ENCODE measurements at regions not wholly inside any gene's neighbourhood (a gene's known extent, or its start where the extent isn't known, plus 50 kb on each side); places are given as distances from the start of the nearest gene placed in this dataset.
A peak's percentile ranks its signal among the peaks of the same experiment; 100 is the strongest.

GRCh38 chr2:2740238-2740775 lies 409.2 kb upstream of the MYT1L start:
- no peaks in the 10 kb centered on the region for H3K79me2 ChIP-seq (ENCODE audit: insufficient read depth, low read length)
- H3K4me1 ChIP-seq (ENCODE audit: insufficient read depth, low read length) = no peaks in the 10 kb centered on the region
- no peaks in the 10 kb centered on the region for H3K36me3 ChIP-seq (ENCODE audit: insufficient read depth, low read length)
- H3K27me3 ChIP-seq (ENCODE audit: insufficient read depth, low read length) = no peaks in the 10 kb centered on the region
- no peak for TF ChIP-seq CTCF (IDR thresholded peaks at IDR 0.05; ENCODE audit: extremely low read depth, low read depth, low read length)
- H3K9me3 ChIP-seq (ENCODE audit: low read depth, low read length) = no peaks in the 10 kb centered on the region
- H3K27ac ChIP-seq (ENCODE audit: low read depth, low read length) = no peak overlapping the region
- DNase-seq (ENCODE audit: insufficient read length, low spot score, missing footprints) = peak; percentile 38
- no peak overlapping the region for H3K4me3 ChIP-seq (ENCODE audit: insufficient read depth, low read length)
- no peak overlapping the region for H3K4me2 ChIP-seq (ENCODE audit: insufficient read depth, low read length)
- no peaks in the 10 kb centered on the region for H4K20me1 ChIP-seq (ENCODE audit: insufficient read depth, low read length)
- no peak overlapping the region for H2AFZ ChIP-seq (ENCODE audit: low read length)

GRCh38 chr2:2739231-2739795 lies 408.2 kb upstream of the MYT1L start:
- DNase-seq (ENCODE audit: insufficient read length, low spot score, missing footprints) = no peak
- Histone ChIP-seq H3K4me2 (ENCODE audit: insufficient read depth, low read length) (no peak overlapping the region), H3K4me3 (ENCODE audit: insufficient read depth, low read length) (no peak overlapping the region), H3K27ac (ENCODE audit: low read depth, low read length) (no peak overlapping the region), H3K79me2 (ENCODE audit: insufficient read depth, low read length) (no peaks in the 10 kb centered on the region), H3K4me1 (ENCODE audit: insufficient read depth, low read length) (no peaks in the 10 kb centered on the region), H3K36me3 (ENCODE audit: insufficient read depth, low read length) (no peaks in the 10 kb centered on the region), H4K20me1 (ENCODE audit: insufficient read depth, low read length) (no peaks in the 10 kb centered on the region), H2AFZ (ENCODE audit: low read length) (no peak overlapping the region), H3K9me3 (ENCODE audit: low read depth, low read length) (no peaks in the 10 kb centered on the region), H3K27me3 (ENCODE audit: insufficient read depth, low read length) (no peaks in the 10 kb centered on the region)
- TF ChIP-seq CTCF (IDR thresholded peaks at IDR 0.05; ENCODE audit: extremely low read depth, low read depth, low read length) = no peak

GRCh38 chr2:2738684-2739083 lies 407.6 kb upstream of the MYT1L start:
- Histone ChIP-seq H3K27ac (ENCODE audit: low read depth, low read length) (no peak overlapping the region), H3K27me3 (ENCODE audit: insufficient read depth, low read length) (no peaks in the 10 kb centered on the region), H3K36me3 (ENCODE audit: insufficient read depth, low read length) (no peaks in the 10 kb centered on the region), H3K4me3 (ENCODE audit: insufficient read depth, low read length) (no peak overlapping the region), H3K4me1 (ENCODE audit: insufficient read depth, low read length) (no peaks in the 10 kb centered on the region), H2AFZ (ENCODE audit: low read length) (no peak overlapping the region), H4K20me1 (ENCODE audit: insufficient read depth, low read length) (no peaks in the 10 kb centered on the region), H3K9me3 (ENCODE audit: low read depth, low read length) (no peaks in the 10 kb centered on the region), H3K4me2 (ENCODE audit: insufficient read depth, low read length) (no peak overlapping the region), H3K79me2 (ENCODE audit: insufficient read depth, low read length) (no peaks in the 10 kb centered on the region)
- no peak for TF ChIP-seq CTCF (IDR thresholded peaks at IDR 0.05; ENCODE audit: extremely low read depth, low read depth, low read length)
- no peak for DNase-seq (ENCODE audit: insufficient read length, low spot score, missing footprints)

DNA sequence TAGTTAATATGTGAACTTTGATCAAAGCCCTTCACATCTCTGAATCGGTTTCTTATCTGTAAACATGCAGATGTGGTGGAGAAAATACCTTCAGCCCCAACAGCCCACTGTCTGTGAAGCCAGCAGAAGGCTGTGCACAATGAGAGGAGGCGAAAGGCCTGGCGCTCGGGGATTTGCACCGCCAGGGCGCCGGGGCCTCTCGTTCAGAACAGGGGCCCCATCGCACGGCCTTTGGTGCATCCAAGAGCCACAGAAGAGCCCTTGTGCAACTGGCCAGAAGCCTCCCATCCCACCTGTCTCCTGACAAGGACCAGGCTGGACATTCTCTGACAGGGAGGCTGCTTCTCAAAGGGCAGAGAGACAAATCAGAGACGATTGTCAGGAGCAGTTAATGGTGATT lies 407.2 kb upstream of the MYT1L start:
- Histone ChIP-seq H3K36me3 (ENCODE audit: insufficient read depth, low read length) (no peaks in the 10 kb centered on the region), H3K4me1 (ENCODE audit: insufficient read depth, low read length) (no peaks in the 10 kb centered on the region), H3K4me3 (ENCODE audit: insufficient read depth, low read length) (no peak overlapping the region), H3K27me3 (ENCODE audit: insufficient read depth, low read length) (no peaks in the 10 kb centered on the region), H2AFZ (ENCODE audit: low read length) (no peak overlapping the region), H3K27ac (ENCODE audit: low read depth, low read length) (no peak overlapping the region), H3K4me2 (ENCODE audit: insufficient read depth, low read length) (no peak overlapping the region), H4K20me1 (ENCODE audit: insufficient read depth, low read length) (no peaks in the 10 kb centered on the region), H3K79me2 (ENCODE audit: insufficient read depth, low read length) (no peaks in the 10 kb centered on the region), H3K9me3 (ENCODE audit: low read depth, low read length) (no peaks in the 10 kb centered on the region)
- no peak for TF ChIP-seq CTCF (IDR thresholded peaks at IDR 0.05; ENCODE audit: extremely low read depth, low read depth, low read length)
- no peak for DNase-seq (ENCODE audit: insufficient read length, low spot score, missing footprints)

Measured in osteoblast (primary cell).